ENCODE measurements at regions not wholly inside any gene's neighbourhood (a gene's known extent, or its start where the extent isn't known, plus 50 kb on each side); places are given as distances from the start of the nearest gene placed in this dataset.

DNA sequence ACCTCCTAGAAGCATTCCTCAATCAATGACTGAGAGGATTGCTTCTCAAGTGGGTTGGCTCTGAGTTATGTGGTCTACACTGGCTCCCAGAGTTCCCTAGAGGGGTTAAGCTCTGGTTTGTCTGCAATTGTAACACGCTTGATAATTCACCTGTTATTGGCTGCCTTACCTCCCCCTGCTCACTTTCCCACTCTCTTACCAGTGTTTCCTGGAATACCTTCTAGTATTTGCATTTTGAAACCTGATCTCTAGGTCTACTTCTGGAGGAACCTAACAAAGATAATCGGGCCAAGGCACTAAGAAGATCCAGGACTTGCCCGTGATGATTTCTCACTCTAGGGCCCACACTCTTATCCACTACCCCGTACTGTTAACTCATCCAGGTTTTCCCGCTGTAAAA lies 110.1 kb upstream of the MAP3K1 start:
- TF ChIP-seq, protein P1, sequence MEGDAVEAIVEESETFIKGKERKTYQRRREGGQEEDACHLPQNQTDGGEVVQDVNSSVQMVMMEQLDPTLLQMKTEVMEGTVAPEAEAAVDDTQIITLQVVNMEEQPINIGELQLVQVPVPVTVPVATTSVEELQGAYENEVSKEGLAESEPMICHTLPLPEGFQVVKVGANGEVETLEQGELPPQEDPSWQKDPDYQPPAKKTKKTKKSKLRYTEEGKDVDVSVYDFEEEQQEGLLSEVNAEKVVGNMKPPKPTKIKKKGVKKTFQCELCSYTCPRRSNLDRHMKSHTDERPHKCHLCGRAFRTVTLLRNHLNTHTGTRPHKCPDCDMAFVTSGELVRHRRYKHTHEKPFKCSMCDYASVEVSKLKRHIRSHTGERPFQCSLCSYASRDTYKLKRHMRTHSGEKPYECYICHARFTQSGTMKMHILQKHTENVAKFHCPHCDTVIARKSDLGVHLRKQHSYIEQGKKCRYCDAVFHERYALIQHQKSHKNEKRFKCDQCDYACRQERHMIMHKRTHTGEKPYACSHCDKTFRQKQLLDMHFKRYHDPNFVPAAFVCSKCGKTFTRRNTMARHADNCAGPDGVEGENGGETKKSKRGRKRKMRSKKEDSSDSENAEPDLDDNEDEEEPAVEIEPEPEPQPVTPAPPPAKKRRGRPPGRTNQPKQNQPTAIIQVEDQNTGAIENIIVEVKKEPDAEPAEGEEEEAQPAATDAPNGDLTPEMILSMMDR (IDR thresholded peaks at IDR 0.05), result no peak
- TF ChIP-seq ZFX (IDR thresholded peaks at IDR 0.05; ENCODE audit: borderline replicate concordance), result no peak
